ENCODE measurements at regions not wholly inside any gene's neighbourhood (a gene's known extent, or its start where the extent isn't known, plus 50 kb on each side); places are given as distances from the start of the nearest gene placed in this dataset.

- no peak for ATAC-seq
- TF ChIP-seq OSR1 (CRISPR knock-in tag; IDR thresholded peaks at IDR 0.05) = no peak
Observed at GRCh38 chr11:8757533-8757932, 74.9 kb downstream of the RPL27A start.

- ATAC-seq = no peak
- TF ChIP-seq CSRNP3 (CRISPR knock-in tag; IDR thresholded peaks at IDR 0.05) (no peak), ARNTL (CRISPR knock-in tag; IDR thresholded peaks at IDR 0.05; ENCODE audit: borderline replicate concordance, low read depth) (no peak), TOX (CRISPR knock-in tag; IDR thresholded peaks at IDR 0.05; ENCODE audit: borderline replicate concordance) (no peak), BACH2 (CRISPR knock-in tag; IDR thresholded peaks at IDR 0.05; ENCODE audit: borderline replicate concordance) (no peak), ESRRG (CRISPR knock-in tag; IDR thresholded peaks at IDR 0.05) (no peak), OSR1 (CRISPR knock-in tag; IDR thresholded peaks at IDR 0.05) (no peak), ZFP3 (CRISPR knock-in tag; IDR thresholded peaks at IDR 0.05) (no peak), PPARA (CRISPR knock-in tag; IDR thresholded peaks at IDR 0.05; ENCODE audit: borderline replicate concordance) (no peak), TSHZ2 (CRISPR knock-in tag; IDR thresholded peaks at IDR 0.05) (no peak), SNAI2 (CRISPR knock-in tag; IDR thresholded peaks at IDR 0.05) (no peak), ZNF70 (CRISPR knock-in tag; IDR thresholded peaks at IDR 0.05) (no peak), ISL1 (CRISPR knock-in tag; IDR thresholded peaks at IDR 0.05) (no peak), RARB (CRISPR knock-in tag; IDR thresholded peaks at IDR 0.05) (no peak)
Observed at GRCh38 chr11:8758619-8759169, 76.1 kb downstream of the RPL27A start.

- TF ChIP-seq ZFP30 (CRISPR knock-in tag; IDR thresholded peaks at IDR 0.05) = no peak
- no peak for TF ChIP-seq ARNTL (CRISPR knock-in tag; IDR thresholded peaks at IDR 0.05; ENCODE audit: borderline replicate concordance, low read depth)
- TF ChIP-seq OSR1 (CRISPR knock-in tag; IDR thresholded peaks at IDR 0.05) = no peak
- no peak for TF ChIP-seq TSHZ2 (CRISPR knock-in tag; IDR thresholded peaks at IDR 0.05)
- TF ChIP-seq POU6F1 (CRISPR knock-in tag; IDR thresholded peaks at IDR 0.05; ENCODE audit: borderline replicate concordance, low read depth) = no peak
- no peak for TF ChIP-seq CSDC2 (CRISPR knock-in tag; IDR thresholded peaks at IDR 0.05)
- TF ChIP-seq TOX (CRISPR knock-in tag; IDR thresholded peaks at IDR 0.05; ENCODE audit: borderline replicate concordance) = no peak
- TF ChIP-seq SNAI2 (CRISPR knock-in tag; IDR thresholded peaks at IDR 0.05) = no peak
- no peak for TF ChIP-seq CSRNP3 (CRISPR knock-in tag; IDR thresholded peaks at IDR 0.05)
- TF ChIP-seq ZC3H10 (CRISPR knock-in tag; IDR thresholded peaks at IDR 0.05) = no peak
- no peak for ATAC-seq
Observed at GRCh38 chr11:8759634-8760033, 77.0 kb downstream of the RPL27A start.

GRCh38 chr11:8760896-8761295 lies 78.3 kb downstream of the RPL27A start:
- no peak for ATAC-seq
- TF ChIP-seq CSDC2 (CRISPR knock-in tag; IDR thresholded peaks at IDR 0.05) (no peak), TSHZ2 (CRISPR knock-in tag; IDR thresholded peaks at IDR 0.05) (no peak), CSRNP3 (CRISPR knock-in tag; IDR thresholded peaks at IDR 0.05) (no peak), ISL1 (CRISPR knock-in tag; IDR thresholded peaks at IDR 0.05) (no peak), ZNF8 (CRISPR knock-in tag; IDR thresholded peaks at IDR 0.05) (no peak), OSR1 (CRISPR knock-in tag; IDR thresholded peaks at IDR 0.05) (no peak), ARNTL (CRISPR knock-in tag; IDR thresholded peaks at IDR 0.05; ENCODE audit: borderline replicate concordance, low read depth) (no peak), ZFP3 (CRISPR knock-in tag; IDR thresholded peaks at IDR 0.05) (no peak), ZC3H10 (CRISPR knock-in tag; IDR thresholded peaks at IDR 0.05) (no peak), RARB (CRISPR knock-in tag; IDR thresholded peaks at IDR 0.05) (no peak), TCF4 (CRISPR knock-in tag; IDR thresholded peaks at IDR 0.05; ENCODE audit: borderline replicate concordance) (no peak)
